GM21360 (cell line): ENCODE measurements at regions not wholly inside any gene's neighbourhood (a gene's known extent, or its start where the extent isn't known, plus 50 kb on each side); places are given as distances from the start of the nearest gene placed in this dataset.

ENCODE experiments used
- ATAC-seq: cut with Tn5 transposase; IDR thresholded peaks from one replicate; pipeline ENCODE4 v1.9.1; 2021; ENCODE audit warnings: mild to moderate bottlenecking, moderate library complexity; ENCODE audit not compliant: unreplicated experiment

DNA sequence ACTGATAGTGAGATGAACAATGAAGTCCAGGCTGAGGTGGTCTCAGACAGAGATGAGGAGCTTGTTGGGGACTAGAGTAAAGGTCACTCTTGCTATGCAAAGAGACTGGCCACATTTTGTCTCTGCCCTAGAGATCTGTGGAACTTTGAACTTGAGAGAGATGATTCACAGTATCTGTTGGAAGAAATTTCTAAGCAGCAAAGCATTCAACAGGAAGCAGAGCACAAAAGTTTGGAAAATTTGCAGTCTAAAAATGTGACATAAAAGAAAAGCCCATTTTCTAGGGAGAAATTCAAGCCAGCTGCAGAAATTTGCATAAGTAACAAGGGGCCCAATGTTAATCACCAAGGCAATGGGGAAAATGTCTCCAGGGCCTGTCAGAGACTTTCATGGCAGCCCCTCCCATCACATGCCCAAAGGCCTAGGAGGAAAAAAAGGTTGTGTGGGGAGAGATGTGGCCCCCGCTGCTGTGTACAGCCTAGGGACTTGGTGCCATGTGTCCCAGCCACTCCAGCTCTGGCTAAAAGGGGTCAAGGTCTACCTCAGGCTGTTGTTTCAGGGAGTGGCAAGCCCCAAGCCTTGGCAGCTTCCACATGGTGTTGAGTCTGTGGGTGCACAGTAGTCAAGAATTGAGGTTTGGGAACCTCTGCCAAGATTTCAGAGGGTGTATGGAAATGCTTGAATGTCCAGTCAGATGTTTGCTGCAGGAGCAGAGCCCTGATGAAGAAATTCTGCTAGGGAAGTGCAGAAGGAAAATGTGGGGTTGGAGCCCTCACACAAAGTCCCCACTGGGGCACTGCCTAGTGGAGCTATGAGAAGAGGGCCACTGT is 262.8 kb downstream of the DKK2 start:
- ATAC-seq, result no peak

DNA sequence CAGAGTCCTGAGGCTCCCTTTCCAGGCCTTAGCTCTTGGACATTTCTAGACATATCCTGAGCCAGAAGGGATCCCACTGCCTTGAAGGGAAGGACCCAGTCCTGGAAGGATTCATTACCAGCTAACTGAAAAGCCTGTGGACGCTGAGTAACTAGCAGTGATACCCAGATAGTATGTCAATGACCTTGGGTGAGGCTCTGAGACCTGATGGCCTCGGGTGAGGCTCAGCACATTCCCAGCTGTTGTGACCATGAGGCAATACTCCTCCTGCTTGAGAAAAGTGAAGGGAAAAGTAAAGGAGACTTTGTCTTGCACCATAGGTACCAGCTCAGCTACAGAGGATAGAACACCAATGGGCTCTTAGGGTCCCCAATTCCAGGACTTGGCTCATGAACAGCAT is 268.1 kb downstream of the DKK2 start:
- ATAC-seq, result no peak

DNA sequence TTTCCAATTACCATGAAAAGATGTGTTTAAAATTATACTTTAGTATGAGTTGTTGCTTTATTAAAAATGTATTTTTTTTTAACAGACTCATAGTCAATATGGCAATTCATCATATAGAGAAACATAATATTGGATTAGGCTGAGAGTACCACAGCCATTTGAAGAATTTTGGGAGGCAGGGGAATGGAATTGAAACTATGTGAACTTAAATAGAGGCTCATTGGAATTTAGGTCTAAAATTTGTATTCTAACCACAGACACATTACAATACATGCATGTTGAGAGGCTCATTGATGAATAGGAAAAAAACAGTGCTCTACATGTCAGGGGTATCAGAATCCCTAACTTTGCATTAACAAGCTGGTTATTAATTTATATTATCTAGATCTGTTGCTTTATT is 269.6 kb downstream of the DKK2 start:
- ATAC-seq, result no peak

DNA sequence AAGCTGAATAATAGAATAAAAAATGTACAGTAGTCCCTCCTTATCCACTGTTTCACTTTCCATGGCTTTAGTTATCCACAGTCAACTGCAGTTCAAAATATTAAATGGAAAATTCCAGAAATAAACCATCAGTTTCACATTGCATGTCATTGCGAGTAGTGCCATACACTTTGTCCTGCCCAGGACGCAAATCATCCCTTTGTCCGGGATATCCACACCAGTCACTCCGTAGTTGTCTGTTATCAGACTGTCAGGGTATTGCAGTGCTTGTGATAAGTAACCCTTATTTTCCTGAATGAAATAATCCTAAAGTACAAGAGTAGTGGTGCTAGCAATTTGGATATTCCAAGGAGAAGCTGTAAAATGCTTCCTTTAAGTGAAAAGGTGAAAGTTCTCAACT is 271.3 kb downstream of the DKK2 start:
- no peak for ATAC-seq

DNA sequence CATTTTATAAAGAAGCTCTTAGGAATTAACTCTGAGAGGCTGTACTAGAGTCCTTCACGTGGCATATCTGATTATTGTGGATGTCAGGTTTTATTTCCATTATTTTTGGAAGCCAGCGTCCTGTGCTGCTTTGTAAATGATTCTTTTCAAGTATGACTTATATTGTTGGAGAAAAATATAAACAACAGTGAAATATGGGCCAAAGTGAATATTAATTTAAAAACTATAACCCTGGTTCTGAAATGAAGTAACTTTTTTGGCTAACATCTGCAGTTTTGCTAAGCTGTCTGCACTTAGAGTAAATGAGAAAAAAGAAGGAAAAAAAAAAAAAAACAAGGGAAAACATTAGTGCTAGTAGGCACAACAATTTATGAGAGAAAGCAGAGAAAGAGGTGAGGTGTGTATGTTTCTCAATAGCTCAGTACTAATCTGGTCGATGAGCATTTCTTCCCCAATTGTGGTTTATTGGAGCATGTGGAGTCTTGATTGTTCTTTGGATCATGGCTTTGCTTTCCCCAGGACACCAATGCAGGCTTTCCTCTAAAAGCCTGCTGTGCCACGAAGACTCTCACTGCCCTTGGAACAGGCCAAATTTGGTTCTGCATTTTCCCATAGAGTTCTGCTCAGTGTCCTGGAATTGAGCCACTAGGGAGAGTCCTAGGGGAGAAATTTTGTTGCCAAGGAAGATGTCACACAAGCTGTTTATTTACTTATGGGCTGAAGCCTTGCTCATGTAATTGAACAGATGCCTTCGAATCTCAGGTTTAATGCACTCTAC is 273.3 kb downstream of the DKK2 start:
- ATAC-seq, result no peak

DNA sequence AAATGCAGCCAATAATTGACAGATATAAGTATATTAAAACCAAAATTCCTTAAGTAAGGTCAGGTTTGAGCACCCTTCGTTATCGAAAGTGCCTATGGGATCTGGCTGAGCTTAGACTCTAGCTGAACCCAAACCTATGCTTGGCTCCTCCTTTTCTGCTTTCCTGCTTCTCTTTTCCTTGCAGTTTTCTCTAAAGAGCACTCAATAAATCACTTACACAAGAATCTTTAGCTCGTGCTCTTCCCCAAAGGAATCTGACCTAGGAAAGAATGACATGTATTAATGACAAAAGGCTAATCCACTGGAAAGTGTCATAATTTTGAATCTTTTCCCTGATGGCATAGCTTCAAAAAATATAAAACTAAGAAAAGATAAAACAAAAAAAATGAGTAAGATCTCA is 282.7 kb downstream of the DKK2 start:
- ATAC-seq, result no peak

DNA sequence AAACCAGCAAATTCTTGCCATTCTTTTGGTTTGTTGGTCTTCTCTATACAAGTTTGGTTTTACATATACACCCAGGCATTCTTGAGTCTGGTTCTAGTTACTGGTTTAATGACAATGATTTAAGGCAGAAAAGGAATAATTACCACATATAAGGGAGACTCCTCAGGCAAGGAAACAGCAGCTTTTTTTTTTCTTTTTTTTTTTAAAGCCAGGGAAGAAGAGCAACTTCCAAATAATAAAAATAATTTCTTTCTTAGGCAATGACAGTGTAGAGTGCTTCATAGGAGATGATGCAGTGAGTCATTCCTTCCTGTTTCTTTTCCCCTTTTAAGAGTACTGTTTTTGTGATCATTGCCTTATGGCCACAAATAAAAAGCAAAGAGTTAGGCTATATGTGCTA is 289.7 kb downstream of the DKK2 start:
- ATAC-seq, result no peak

DNA sequence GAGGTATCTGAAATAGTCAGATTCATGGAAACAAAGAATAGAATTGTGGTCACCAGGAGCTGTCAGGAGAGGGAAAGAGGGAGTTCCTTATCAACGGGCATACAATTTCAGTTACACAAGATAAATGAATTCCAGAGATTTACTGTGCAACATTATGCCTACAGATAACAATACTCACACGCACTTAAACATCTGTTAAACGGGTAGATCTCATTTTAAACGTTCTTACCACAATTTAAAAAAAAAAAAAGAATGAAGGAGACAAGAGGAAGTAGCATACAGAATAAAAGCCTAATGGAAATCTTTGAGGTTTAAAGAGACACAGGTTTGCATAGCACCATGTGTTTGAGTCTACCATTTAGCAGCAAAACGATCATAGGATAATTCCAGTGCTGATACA is 298.0 kb downstream of the DKK2 start:
- no peak for ATAC-seq

DNA sequence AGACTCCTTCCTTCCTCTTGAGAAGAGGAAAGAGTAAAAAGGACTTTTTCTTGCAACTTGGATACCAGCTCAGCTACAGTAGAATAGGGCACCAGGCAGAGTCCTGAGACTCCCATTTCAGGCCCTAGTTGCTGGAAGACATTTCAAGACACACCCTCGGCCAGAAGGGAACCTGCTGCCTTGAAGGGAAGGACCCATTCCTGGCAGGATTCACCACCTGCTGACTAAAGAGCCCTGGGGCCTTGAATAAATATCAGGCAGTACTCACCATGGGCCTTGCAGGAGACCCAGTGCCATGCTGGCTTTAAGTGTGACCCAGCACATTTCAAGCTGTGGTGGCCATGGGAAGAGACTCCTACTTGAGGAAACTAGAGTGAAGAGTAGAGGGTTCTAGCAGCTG is 317.6 kb downstream of the DKK2 start:
- no peak for ATAC-seq

DNA sequence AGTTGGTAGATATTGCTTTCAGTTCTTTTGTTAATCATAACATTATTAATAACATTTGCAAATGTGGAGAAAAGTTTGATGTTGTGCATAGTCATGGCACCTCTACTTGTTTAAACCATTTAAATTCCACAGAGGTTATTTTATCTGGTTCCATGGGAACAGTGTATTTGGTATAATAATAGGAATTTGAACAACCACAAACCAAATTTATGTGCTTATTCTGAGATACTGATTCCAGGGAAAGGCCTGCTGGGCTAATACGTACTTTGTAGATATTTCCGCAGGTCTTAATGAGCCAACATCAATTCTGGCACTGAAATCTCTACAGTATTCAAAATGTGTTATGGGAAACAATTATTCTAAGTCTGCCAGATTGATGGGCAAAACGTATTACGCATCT is 319.0 kb downstream of the DKK2 start:
- ATAC-seq, result no peak

DNA sequence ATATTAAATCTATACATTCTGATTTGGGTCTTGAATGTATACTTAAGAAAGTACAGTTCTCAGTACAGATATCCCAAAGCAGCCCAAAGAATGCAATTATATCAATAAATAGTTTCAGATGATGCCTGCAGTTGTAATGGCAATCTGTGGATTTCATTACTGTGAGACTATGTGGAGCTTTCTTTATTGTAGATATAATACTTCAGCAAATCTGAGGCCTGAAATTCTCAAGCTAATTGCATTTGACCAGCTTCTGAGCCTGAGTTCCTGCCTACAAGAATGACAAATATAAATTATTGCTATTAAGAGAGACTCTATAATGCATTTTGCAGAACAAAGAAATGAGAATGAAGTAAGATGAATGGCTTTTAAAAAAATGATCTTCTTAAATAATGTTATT is 320.3 kb downstream of the DKK2 start:
- ATAC-seq, result no peak

DNA sequence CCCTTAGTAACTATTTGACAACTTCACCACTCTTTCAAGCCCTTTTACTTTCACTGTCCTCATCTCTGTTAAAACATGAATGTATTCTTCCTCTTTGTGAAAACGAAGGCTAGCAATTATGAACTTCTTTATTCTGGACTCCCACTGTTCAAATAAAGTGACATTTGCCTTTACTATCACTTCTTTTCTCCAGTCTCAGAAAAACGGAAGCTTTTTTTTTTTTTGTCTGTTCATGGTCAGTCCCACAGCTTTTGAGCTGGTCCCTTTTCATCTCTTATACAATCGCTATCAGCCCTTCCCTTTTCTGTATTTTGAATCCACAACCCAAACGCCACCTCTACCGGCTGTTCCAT is 327.7 kb downstream of the DKK2 start:
- ATAC-seq, result no peak

DNA sequence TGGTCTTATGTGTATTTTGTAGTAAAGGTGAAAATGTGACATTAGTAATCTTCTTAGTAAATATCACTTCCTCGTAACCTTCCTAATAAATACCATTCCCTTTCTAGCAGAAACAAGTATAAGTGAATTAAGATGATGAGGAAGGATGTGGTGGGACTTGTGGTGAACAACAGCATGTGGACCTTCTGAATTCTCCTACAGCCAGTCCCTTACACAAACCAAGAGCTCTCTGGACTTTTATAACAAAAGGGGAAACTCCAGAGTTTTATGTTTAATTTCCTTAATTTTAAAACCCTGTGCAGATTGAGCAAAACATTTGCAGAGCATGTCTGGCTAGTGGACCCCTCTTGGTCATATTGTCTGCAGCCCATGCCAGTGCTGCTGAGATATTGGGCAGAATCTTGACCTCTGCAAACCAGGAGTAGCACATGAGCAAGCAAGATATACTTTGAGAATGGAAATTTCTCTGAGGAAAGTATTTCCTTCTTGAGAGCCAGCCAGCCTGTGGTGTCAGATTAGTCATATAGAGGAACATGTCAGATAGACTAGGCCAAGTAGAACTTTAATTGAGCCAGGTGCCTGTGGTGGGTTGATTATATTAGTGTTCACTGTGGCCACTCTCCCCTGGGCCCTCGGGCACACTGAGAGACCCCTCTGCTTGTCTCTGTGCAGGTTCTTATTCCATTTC is 328.2 kb downstream of the DKK2 start:
- no peak for ATAC-seq

DNA sequence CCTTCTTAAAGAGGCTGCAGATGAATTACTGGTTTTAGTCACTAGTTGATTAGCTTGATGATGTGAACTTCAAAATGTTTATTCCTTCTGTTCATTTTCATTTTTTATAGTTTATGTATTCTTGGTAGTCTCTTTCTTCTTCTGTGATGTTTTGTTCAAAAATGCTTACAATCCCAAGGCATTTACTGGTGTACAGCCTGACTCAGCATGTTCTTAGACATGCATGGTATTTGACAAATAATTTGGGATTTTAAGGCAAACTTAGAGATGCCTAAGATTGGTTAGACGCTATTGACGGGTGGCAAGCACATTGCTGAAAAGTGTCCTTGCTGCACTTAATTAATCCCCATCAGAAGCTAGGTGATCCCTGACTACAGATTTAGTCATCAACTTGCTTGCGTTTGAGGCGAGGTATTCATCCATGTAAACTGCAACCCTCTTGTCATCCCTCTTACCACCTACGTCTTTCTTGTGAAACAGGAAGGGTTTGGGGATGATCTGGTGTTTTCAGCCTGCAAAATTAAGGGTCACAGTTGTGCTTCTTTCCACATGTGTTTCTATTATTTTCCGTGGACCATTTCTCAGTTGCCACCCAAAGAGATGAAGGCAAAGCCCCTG is 331.8 kb downstream of the DKK2 start:
- no peak for ATAC-seq

DNA sequence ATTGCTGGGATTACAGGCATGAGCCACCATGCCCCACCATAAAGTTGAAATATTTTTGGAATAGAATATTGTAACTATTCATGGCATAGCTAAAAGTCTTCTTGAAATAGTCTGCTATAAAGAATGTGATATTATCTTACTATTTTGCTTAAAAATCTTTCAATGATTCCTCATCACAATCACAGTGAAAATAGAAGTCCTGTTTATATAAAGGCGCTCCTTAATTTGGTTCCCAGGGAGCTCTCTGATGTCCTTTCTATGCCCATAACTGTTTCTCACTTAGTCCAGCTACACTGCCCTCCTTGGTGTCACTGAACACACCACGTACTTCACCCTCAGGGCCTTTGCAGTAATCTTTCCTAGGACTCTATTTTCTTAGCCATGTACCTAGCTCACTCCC is 331.7 kb upstream of the GIMD1 start:
- no peak for ATAC-seq

DNA sequence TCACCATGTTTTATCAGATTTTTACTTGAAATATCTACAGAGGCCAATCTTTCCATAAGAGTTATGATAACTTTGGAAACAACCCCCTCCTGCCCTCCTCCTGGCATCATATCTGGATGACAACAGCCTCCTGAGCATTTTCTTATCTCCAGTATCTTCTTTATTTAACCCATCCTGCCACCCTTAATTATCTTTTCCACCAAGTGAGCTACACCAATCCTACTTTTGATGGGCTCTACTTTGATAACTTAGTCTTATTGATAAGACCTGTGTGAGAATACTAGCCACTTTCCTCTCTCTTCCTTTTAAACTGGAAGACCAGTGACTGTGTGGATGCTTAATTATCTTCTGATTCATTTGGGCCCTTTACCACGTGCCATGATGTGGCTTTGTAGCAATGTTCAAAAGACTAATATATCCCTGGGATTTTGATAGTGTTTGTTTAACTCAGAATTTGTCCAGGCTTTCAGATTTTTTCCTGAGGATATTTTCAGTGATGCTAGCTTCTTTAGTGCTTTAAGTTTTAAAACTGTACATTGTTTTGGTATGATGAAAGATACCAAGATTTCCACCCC is 330.1 kb upstream of the GIMD1 start:
- no peak for ATAC-seq

DNA sequence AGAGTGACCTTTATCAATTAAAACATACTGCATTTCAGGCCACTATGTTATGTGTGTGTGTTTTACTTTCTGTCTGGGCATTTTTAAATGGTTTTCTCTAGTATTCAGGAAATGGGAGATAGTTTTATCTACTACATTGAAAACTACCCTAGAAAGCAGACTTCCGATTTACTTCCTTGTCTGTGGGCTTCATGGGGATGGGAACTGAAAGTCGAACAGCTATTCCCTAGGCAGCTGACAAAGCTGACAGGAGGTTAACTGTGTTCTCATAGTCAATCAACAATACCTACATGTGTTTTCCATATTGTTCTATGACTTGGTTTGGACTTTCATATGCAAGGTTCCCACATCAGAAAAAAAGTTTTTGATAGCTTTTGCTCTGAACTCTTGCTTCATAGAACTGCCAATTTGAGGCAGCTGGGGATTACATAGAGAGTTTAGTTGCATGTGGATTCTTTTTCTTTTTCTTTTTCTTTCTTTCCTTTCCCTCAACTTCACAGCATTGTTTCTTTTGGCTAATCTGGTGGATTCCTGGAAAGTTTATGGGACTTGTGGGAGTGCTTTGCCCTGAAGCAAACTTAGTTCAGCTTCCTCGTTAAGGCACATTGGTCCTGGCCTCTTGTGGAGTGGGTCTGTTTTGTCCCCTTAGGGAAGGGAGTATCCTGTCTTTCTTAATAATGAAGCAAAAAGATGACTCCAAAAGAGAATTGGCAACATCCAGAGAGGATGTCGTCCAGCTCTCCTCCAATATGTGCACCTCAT is 327.1 kb upstream of the GIMD1 start:
- ATAC-seq, result no peak

DNA sequence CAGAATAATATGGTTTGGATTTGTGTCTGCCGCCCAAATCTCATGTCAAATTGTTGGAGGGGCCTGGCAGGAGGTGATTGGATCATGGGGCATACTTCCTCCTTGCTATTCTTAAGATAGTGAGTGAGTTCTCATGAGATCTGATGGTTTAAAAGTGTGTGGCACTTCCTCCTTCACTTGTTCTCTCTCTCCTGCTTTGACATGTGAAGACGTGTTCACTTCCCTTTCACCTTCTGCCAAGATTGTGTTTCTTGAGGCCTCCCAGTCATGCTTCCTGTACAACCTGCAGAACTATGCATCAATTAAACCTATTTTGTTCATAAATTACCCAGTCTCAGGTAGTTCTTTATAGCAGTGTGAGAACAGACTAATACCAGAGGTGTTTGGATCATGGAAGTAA is 325.7 kb upstream of the GIMD1 start:
- ATAC-seq, result no peak

DNA sequence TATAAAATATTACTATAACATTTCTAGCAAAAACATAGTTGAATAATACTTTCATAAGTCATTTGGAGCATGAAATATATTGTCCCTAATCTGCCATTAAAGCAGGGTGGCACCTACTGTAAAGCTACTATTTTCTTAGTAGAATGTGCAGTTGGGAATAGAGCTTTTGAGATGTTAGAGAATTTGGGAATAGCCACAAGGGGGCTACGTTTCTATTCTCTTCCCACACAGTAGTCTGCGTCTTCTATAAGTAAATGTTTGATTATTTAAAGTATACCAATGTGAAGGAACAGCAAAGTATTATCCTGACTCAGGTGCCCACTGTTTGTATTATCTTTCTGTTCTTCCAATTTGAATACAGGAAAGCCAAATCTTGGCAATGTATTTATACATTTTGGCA is 323.2 kb upstream of the GIMD1 start:
- ATAC-seq, result no peak

DNA sequence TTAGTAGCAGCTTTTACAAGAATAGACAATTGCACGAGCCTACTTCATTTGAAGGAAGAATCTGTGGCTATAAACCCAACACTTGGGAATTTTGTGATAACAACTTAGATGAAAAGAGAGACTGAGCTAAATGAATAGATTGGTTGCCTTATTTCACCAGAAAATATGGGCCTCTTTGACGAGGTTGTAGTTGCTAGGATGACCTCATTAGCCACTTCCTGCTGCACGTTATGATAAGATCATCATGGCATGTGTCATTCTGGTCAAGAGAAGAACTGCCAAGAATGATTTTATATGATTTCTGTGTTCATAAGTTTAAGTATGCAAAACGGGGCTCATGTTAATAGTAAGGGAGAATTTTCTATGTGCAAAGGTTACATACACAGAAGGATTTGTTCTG is 321.9 kb upstream of the GIMD1 start:
- no peak for ATAC-seq
